Nephron (organoid): ENCODE measurements at regions not wholly inside any gene's neighbourhood (a gene's known extent, or its start where the extent isn't known, plus 50 kb on each side); places are given as distances from the start of the nearest gene placed in this dataset.
"Not testable (repeated sequence)": the region's sequence is repeated elsewhere in the genome, so short reads cannot be mapped to it uniquely, and the experiment has no call there.

Experiments
- H3K27ac Mint-ChIP-seq, 3 experiments: 2 replicates each; pipeline ENCODE4 v1.8.0; 2020; ENCODE audit warnings: mixed read lengths in 3 of 3, mild to moderate bottlenecking in 2 of 3, moderate library complexity in 1 of 3
- H3K27me3 Mint-ChIP-seq: 2 replicates; pipeline ENCODE4 v1.8.0; 2021; ENCODE audit warnings: low read depth, mild to moderate bottlenecking, moderate library complexity, mixed read lengths
- H3K36me3 Mint-ChIP-seq: 2 replicates; pipeline ENCODE4 v1.8.0; 2020; ENCODE audit warnings: low read depth, mixed read lengths
- H3K4me1 Mint-ChIP-seq: 2 replicates; pipeline ENCODE4 v1.8.0; 2020; ENCODE audit warnings: mixed read lengths
- H3K4me3 Mint-ChIP-seq, 3 experiments: 2 replicates each; pipeline ENCODE4 v1.8.0; 2020; ENCODE audit warnings: mild to moderate bottlenecking in 3 of 3, mixed read lengths in 3 of 3, moderate library complexity in 2 of 3
- H3K9me3 Mint-ChIP-seq: 2 replicates; pipeline ENCODE4 v1.8.0; 2020; ENCODE audit warnings: mixed read lengths
- TF ChIP-seq, protein P1 (sequence below), 3 experiments: fragments of 200-600 bp; sonication (generic); IDR thresholded peaks; one replicate each; pipeline ENCODE4 v1.5.0; 2021; ENCODE audit warnings: antibody characterized with exemption in 3 of 3; ENCODE audit not compliant: unreplicated experiment in 3 of 3

DNA sequence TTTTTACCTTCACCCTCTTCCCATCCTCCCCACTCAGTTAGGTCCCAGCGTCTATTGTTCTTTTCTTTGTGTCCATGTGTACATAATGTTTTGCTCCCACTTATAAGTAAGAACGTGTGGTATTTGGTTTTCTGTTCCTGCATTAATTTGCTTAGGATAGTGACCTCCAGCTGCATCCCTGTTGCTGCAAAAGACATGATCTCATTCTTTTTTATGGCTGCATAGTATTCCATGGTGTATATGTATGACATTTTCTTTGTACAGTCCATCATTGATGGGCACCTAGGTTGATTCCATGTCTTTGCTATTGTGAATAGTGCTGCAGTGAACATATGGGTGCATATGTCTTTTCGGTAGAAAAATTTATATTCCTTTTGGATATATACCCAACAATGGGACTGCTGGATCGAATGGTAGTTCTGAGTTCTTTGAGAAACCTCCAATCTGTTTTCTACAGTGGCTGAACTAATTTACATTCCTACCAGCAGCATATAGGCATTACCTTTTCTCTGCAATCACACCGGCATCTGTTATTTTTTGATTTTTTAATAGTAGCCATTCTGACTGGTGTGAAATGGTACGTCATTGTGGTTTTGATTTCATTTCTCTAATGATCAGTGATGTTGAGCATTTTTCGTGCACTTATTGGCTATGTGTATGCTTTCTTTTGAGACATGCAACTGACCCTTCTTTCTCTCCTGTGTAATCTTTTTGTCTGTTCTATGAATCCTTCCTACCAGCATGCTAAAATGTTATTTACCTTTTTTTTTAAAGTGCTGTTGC is 279.7 kb upstream of the AMIGO2 start:
- no peak overlapping the region for H3K27ac Mint-ChIP-seq

DNA sequence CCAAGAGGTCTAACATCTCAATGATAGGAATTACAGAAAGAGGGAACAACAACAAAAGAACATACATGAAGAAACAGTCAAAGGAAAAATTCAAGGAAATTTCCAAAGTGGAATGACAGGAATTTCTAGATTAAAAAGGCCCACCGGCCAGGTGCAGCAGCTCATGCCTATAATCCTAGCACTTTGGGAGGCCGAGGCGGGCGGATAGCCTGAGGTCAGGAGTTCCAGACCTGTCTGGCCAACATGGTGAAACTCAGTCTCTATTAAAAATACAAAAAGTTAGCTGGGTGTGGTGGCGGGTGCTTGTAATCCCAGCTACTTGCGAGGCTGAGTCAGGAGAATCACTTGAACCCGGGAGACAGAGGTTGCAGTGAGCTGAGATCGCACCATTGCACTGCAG is 277.2 kb upstream of the AMIGO2 start:
- H3K27me3 Mint-ChIP-seq, H3K36me3 Mint-ChIP-seq, H3K4me3 Mint-ChIP-seq, H3K9me3 Mint-ChIP-seq: not testable (repeated sequence)
- H3K4me1 Mint-ChIP-seq: peaks cover 14% of the 10 kb centered on the region
- peak overlapping the region in 1 of 3 experiments; percentile 1 for H3K27ac Mint-ChIP-seq

More for the DNA sequence above, 279.7 kb upstream of the AMIGO2 start:
- no peaks in the 10 kb centered on the region for H3K36me3 Mint-ChIP-seq
- H3K4me3 Mint-ChIP-seq: no peak overlapping the region
- no peaks in the 10 kb centered on the region for H3K27me3 Mint-ChIP-seq
- TF ChIP-seq, protein P1, sequence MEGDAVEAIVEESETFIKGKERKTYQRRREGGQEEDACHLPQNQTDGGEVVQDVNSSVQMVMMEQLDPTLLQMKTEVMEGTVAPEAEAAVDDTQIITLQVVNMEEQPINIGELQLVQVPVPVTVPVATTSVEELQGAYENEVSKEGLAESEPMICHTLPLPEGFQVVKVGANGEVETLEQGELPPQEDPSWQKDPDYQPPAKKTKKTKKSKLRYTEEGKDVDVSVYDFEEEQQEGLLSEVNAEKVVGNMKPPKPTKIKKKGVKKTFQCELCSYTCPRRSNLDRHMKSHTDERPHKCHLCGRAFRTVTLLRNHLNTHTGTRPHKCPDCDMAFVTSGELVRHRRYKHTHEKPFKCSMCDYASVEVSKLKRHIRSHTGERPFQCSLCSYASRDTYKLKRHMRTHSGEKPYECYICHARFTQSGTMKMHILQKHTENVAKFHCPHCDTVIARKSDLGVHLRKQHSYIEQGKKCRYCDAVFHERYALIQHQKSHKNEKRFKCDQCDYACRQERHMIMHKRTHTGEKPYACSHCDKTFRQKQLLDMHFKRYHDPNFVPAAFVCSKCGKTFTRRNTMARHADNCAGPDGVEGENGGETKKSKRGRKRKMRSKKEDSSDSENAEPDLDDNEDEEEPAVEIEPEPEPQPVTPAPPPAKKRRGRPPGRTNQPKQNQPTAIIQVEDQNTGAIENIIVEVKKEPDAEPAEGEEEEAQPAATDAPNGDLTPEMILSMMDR (IDR thresholded peaks at IDR 0.05; ENCODE audit: unreplicated experiment in 3 of 3): no peak
- H3K4me1 Mint-ChIP-seq: peaks cover 17% of the 10 kb centered on the region
- H3K9me3 Mint-ChIP-seq: peaks cover 3% of the 10 kb centered on the region

DNA sequence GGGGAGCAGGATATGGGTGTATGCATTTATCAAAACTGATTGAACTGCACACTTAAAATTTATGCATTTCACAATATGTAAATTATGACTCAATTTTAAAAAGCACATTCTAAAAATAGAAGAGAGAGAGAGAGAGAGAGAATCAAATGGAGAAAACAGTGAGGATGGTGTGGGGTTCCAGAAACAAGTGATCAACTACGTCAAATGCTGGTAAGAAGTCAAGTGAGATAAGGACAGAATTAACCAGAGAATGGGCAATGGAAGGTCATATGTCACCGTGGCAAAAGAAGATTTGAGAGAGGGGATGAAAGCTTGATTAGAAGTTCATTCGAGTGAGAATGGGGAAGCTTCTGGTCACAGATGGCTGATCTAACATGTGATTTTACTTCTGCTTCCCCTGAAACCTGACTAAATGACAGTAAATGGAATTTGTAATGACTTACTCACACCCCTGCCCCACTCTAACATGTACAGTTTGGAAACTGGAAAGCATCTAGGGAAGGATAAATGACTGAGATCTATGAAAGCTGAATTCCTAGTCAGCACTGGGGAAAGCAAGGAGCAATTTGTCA is 276.5 kb upstream of the AMIGO2 start:
- TF ChIP-seq, protein P1 (IDR thresholded peaks at IDR 0.05; ENCODE audit: unreplicated experiment in 3 of 3): no peak
- H3K4me1 Mint-ChIP-seq: peaks cover 8% of the 10 kb centered on the region
- peaks cover 7% of the 10 kb centered on the region for H3K9me3 Mint-ChIP-seq
- no peak overlapping the region for H3K4me3 Mint-ChIP-seq
- H3K36me3 Mint-ChIP-seq: no peaks in the 10 kb centered on the region
- no peaks in the 10 kb centered on the region for H3K27me3 Mint-ChIP-seq
- no peak overlapping the region for H3K27ac Mint-ChIP-seq

DNA sequence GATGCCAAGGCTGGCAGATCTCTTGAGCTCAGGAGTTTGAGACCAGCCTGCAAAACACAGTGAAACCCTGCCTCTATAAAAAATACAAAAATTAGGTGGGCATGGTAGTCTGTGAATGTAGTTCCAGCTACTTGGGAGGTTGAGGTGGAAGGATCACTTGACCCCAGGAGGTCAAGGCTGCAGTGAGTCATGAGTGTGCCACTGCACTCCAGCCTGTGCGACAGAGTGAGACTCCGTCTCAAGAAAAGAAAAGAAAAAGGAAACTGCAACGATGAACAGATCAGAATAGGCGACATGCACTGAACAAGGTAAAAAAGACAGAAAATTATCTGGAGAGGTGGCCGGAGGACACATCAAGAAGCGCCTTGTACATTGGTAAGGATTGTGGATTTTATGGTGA is 273.7 kb upstream of the AMIGO2 start:
- Mint-ChIP-seq H3K27me3 (no peaks in the 10 kb centered on the region), H3K36me3 (no peaks in the 10 kb centered on the region), H3K9me3 (peaks cover 7% of the 10 kb centered on the region), H3K4me1 (peaks cover 8% of the 10 kb centered on the region), H3K4me3 (no peak overlapping the region), H3K27ac (no peak overlapping the region)
- TF ChIP-seq, protein P1 (IDR thresholded peaks at IDR 0.05; ENCODE audit: unreplicated experiment in 3 of 3): no peak

DNA sequence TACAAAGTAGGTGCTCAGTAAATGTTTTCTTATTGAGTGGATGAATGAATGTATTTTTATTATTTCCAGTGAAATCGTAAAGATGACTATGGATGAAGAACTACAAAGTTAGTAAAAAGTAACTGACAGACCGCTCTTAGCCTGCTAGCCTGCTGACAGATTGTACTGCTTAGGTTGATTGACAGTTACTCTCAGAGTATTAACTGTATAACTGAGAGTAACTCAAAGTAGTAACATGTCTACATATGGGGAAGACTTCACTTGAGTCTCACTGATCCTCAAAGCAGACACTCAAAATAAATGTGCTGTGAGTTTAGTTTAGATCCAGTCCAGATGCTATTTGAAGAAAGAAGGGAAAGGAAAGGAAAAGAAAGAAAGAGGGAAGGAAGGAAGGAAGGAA is 272.3 kb upstream of the AMIGO2 start:
- no peaks in the 10 kb centered on the region for H3K27me3 Mint-ChIP-seq
- TF ChIP-seq, protein P1 (IDR thresholded peaks at IDR 0.05; ENCODE audit: unreplicated experiment in 3 of 3): no peak
- peaks cover 4% of the 10 kb centered on the region for H3K9me3 Mint-ChIP-seq
- H3K36me3 Mint-ChIP-seq: no peaks in the 10 kb centered on the region
- no peak overlapping the region for H3K27ac Mint-ChIP-seq
- H3K4me3 Mint-ChIP-seq: no peak overlapping the region
- no peaks in the 10 kb centered on the region for H3K4me1 Mint-ChIP-seq

DNA sequence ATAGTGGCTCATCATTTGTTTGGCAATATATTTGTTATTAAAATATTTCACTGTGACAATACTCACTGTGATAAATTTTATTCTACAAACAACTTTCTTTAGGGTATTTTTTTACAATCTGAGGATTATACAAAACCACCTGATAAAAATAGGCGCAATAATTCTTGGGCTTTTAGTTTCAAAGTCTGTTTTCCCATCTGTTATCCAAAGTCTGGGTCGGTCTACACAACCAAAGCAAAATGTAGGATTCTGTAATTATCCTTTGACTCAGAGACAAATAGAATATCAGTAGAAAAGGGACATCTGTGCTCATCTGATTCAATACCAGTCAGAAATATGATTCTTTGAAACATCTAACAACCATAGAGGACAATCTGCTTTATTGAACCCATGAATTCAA is 271.8 kb upstream of the AMIGO2 start:
- H3K4me1 Mint-ChIP-seq: no peaks in the 10 kb centered on the region
- TF ChIP-seq, protein P1 (IDR thresholded peaks at IDR 0.05; ENCODE audit: unreplicated experiment in 3 of 3): no peak
- H3K36me3 Mint-ChIP-seq: no peaks in the 10 kb centered on the region
- no peaks in the 10 kb centered on the region for H3K27me3 Mint-ChIP-seq
- no peak overlapping the region for H3K27ac Mint-ChIP-seq
- H3K4me3 Mint-ChIP-seq: no peak overlapping the region
- H3K9me3 Mint-ChIP-seq: peaks cover 4% of the 10 kb centered on the region
